NT2/D1 (cell line): ENCODE measurements at regions not wholly inside any gene's neighbourhood (a gene's known extent, or its start where the extent isn't known, plus 50 kb on each side); places are given as distances from the start of the nearest gene placed in this dataset.

Source experiments
- DNase-seq: peaks from one replicate; pipeline ENCODE4 v3.0.0-alpha.2; 2011; ENCODE audit warnings: low read depth, low spot score
- H3K27me3 ChIP-seq: 2 replicates; pipeline ENCODE4 v1.6.0; 2011; ENCODE audit warnings: mild to moderate bottlenecking; ENCODE audit not compliant: insufficient read length, insufficient read depth
- H3K36me3 ChIP-seq: 2 replicates; pipeline ENCODE4 v1.6.1; 2011; ENCODE audit warnings: mild to moderate bottlenecking, low read length, mixed read lengths; ENCODE audit not compliant: insufficient read depth, insufficient read length
- H3K4me1 ChIP-seq: 2 replicates; pipeline ENCODE4 v1.5.1; 2011; ENCODE audit not compliant: insufficient read depth, insufficient read length
- H3K4me3 ChIP-seq: 2 replicates; pipeline ENCODE4 v1.5.1; 2011; ENCODE audit warnings: low read depth; ENCODE audit not compliant: insufficient read length
- H3K9ac ChIP-seq: 2 replicates; pipeline ENCODE4 v1.6.0; 2011; ENCODE audit warnings: low read depth; ENCODE audit not compliant: insufficient read length
- H3K9me3 ChIP-seq: 2 replicates; pipeline ENCODE4 v1.5.1; 2011; ENCODE audit warnings: mild to moderate bottlenecking, low read length; ENCODE audit not compliant: insufficient read depth
- SUZ12 ChIP-seq: IDR thresholded peaks from 2 replicates; pipeline ENCODE4 v1.6.1; 2011; ENCODE audit not compliant: insufficient read length, insufficient read depth; ENCODE audit errors: extremely low read depth
- YY1 ChIP-seq: IDR thresholded peaks from 2 replicates; pipeline ENCODE4 v1.6.1; 2011; ENCODE audit not compliant: insufficient read length, insufficient read depth
- ZNF274 ChIP-seq: IDR thresholded peaks from 2 replicates; pipeline ENCODE4 v1.6.1; 2011; ENCODE audit warnings: mild to moderate bottlenecking, low read depth, low read length

- Histone ChIP-seq H3K9me3 (no peaks in the 10 kb centered on the region), H3K36me3 (no peaks in the 10 kb centered on the region), H3K9ac (no peak overlapping the region), H3K4me3 (no peak overlapping the region), H3K27me3 (no peaks in the 10 kb centered on the region), H3K4me1 (no peaks in the 10 kb centered on the region)
- TF ChIP-seq SUZ12 (no peak), ZNF274 (no peak), YY1 (no peak)
- DNase-seq, result peak; percentile 27
Observed at GRCh38 chr5:167726642-167727041, 564.8 kb upstream of the WWC1 start.

GRCh38 chr5:167730121-167730520 lies 561.3 kb upstream of the WWC1 start:
- no peak for DNase-seq
- H3K9ac ChIP-seq, result no peak overlapping the region
- H3K36me3 ChIP-seq, result no peaks in the 10 kb centered on the region

DNA sequence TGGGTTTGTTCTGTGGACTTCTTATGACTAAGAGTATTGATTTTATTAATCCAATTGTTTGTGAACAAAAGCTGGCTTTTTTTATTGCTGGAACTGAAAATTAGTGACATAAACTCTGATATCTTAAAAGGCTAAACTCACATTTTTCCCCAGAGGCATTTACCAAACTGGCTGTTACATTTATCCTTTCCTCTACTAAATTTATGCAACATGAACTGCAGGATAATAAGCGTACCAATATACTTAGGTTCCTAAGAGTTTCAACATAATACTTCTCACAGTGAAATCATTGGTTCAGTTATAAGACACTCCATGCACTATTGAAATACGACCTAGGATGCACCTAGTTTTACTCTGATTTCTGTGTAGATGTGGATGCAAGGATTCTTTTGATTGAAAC lies 560.8 kb upstream of the WWC1 start:
- no peak overlapping the region for H3K9ac ChIP-seq
- H3K27me3 ChIP-seq, result no peaks in the 10 kb centered on the region
- no peaks in the 10 kb centered on the region for H3K4me1 ChIP-seq
- TF ChIP-seq SUZ12 (no peak), YY1 (no peak), ZNF274 (no peak)
- no peak for DNase-seq
- H3K9me3 ChIP-seq, result no peaks in the 10 kb centered on the region
- no peak overlapping the region for H3K4me3 ChIP-seq
- H3K36me3 ChIP-seq, result no peaks in the 10 kb centered on the region

More at GRCh38 chr5:167730121-167730520, 561.3 kb upstream of the WWC1 start:
- Histone ChIP-seq H3K4me3 (no peak overlapping the region), H3K27me3 (no peaks in the 10 kb centered on the region), H3K4me1 (no peaks in the 10 kb centered on the region), H3K9me3 (no peaks in the 10 kb centered on the region)
- TF ChIP-seq YY1, result no peak
- TF ChIP-seq ZNF274, result no peak
- TF ChIP-seq SUZ12, result no peak

DNA sequence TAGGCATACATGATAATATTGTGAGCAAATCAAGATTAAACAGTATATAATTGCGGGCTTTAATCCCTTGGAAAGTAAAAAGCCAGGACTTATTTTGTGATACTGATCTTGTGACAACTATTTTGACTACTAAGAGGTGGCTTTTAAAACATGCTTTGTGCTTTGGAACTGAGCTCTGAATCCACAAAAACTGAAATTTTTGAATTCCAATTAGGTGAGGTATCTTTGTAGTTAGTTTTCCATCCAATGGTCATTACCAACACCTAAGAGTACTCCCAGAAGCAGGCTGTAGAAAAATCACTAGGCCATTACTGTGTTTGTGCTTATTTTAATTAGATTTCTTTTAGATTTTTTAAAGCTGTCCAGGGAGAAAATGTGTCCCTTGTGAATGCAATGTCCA lies 559.5 kb upstream of the WWC1 start:
- Histone ChIP-seq H3K9ac (no peak overlapping the region), H3K27me3 (no peaks in the 10 kb centered on the region), H3K36me3 (no peaks in the 10 kb centered on the region), H3K9me3 (no peaks in the 10 kb centered on the region), H3K4me1 (no peaks in the 10 kb centered on the region), H3K4me3 (no peak overlapping the region)
- TF ChIP-seq YY1 (no peak), ZNF274 (no peak), SUZ12 (no peak)
- DNase-seq, result no peak

DNA sequence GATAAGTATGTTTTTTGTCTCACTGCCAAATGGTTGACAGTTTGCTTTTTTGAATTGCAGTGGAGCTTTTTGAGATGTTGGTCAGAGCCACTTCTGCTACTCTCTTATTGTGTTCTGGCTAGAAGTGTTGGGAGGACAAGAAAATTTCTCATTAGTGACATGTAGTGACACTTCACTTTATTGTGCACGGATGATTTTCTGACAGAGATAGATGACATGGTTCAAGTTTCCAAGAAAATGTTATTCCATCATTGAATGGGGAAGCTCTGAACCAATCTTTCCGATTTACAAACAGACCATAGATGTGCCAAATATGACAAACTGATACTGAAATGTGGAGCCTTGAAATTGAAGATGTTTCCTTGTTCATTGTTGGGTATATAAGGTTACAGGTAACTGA lies 558.9 kb upstream of the WWC1 start:
- DNase-seq, result no peak
- H3K9ac ChIP-seq, result no peak overlapping the region
- H3K4me3 ChIP-seq, result no peak overlapping the region
- no peaks in the 10 kb centered on the region for H3K4me1 ChIP-seq
- no peaks in the 10 kb centered on the region for H3K36me3 ChIP-seq
- H3K27me3 ChIP-seq, result no peaks in the 10 kb centered on the region
- no peak for TF ChIP-seq SUZ12
- TF ChIP-seq ZNF274, result no peak
- no peak for TF ChIP-seq YY1
- H3K9me3 ChIP-seq, result no peaks in the 10 kb centered on the region

- Histone ChIP-seq H3K9ac (no peak overlapping the region), H3K27me3 (no peaks in the 10 kb centered on the region), H3K4me3 (no peak overlapping the region), H3K36me3 (no peaks in the 10 kb centered on the region), H3K4me1 (peaks cover 3% of the 10 kb centered on the region), H3K9me3 (no peaks in the 10 kb centered on the region)
- no peak for DNase-seq
- no peak for TF ChIP-seq YY1
- no peak for TF ChIP-seq SUZ12
- TF ChIP-seq ZNF274, result no peak
Observed at GRCh38 chr5:167736992-167737391, 554.5 kb upstream of the WWC1 start.

- no peaks in the 10 kb centered on the region for H3K36me3 ChIP-seq
- TF ChIP-seq SUZ12 (no peak), YY1 (no peak)
Observed at GRCh38 chr5:167743695-167744464, 547.6 kb upstream of the WWC1 start.

GRCh38 chr5:167745868-167746267 lies 545.6 kb upstream of the WWC1 start:
- no peaks in the 10 kb centered on the region for H3K27me3 ChIP-seq
- no peaks in the 10 kb centered on the region for H3K4me1 ChIP-seq
- no peak for DNase-seq
- no peaks in the 10 kb centered on the region for H3K36me3 ChIP-seq
- no peak overlapping the region for H3K9ac ChIP-seq
- H3K4me3 ChIP-seq, result no peak overlapping the region
- no peak for TF ChIP-seq SUZ12
- no peak for TF ChIP-seq YY1
- TF ChIP-seq ZNF274, result no peak
- no peaks in the 10 kb centered on the region for H3K9me3 ChIP-seq

More at GRCh38 chr5:167743695-167744464, 547.6 kb upstream of the WWC1 start:
- H3K4me1 ChIP-seq, result peaks cover 3% of the 10 kb centered on the region
- DNase-seq, result no peak
- H3K4me3 ChIP-seq, result no peak overlapping the region
- H3K27me3 ChIP-seq, result no peaks in the 10 kb centered on the region
- no peaks in the 10 kb centered on the region for H3K9me3 ChIP-seq
- H3K9ac ChIP-seq, result no peak overlapping the region
